HG03442 (cell line): ENCODE measurements at regions not wholly inside any gene's neighbourhood (a gene's known extent, or its start where the extent isn't known, plus 50 kb on each side); places are given as distances from the start of the nearest gene placed in this dataset.
"Not testable (repeated sequence)": the region's sequence is repeated elsewhere in the genome, so short reads cannot be mapped to it uniquely, and the experiment has no call there.

ENCODE experiments used
- ATAC-seq: cut with Tn5 transposase; IDR thresholded peaks from one replicate; pipeline ENCODE4 v1.9.1; 2021; ENCODE audit warnings: mild to moderate bottlenecking, moderate library complexity; ENCODE audit not compliant: unreplicated experiment

- no peak for ATAC-seq
These were observed 70.0 kb downstream of the MZT1 start for GRCh38 chr13:72657379-72657778.

- ATAC-seq = no peak
These were observed 71.1 kb downstream of the MZT1 start for GRCh38 chr13:72656357-72656756.

GRCh38 chr13:72653506-72653905, 73.9 kb downstream of the MZT1 start:
- no peak for ATAC-seq

- ATAC-seq = no peak
These were observed 74.7 kb downstream of the MZT1 start for GRCh38 chr13:72652681-72653080.

- peak; percentile 64 for ATAC-seq
These were observed 76.3 kb downstream of the MZT1 start for GRCh38 chr13:72651144-72651543.

DNA sequence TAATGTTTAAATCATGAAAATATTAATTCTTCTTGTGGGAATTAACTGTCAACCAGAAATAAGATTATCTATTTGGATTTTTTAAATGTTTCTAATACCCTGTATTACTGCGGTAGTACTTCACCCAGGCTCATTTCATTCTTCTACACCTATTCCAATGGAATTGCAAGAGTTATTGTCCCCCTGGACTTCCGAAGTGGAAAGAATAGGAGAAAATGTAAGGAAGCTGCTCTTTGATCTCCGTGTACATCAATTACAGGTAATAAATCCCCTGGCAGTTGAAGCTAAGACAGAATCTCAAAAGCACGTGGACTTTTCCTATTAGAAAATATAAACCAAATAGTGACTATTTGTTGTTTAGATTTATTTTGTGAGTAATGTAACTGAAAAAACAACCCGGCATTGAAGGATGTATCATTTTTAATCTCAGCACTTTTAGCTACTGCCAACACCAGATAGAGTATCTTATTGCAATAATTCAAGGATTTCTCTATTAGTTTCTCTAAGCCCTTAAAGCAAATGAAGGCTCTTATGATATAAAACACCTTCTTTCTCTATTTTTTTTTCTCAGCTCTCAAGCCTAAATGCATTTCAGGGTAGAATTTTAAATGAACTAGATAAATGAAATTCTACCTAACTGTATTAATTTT, 77.3 kb downstream of the MZT1 start:
- ATAC-seq = no peak

DNA sequence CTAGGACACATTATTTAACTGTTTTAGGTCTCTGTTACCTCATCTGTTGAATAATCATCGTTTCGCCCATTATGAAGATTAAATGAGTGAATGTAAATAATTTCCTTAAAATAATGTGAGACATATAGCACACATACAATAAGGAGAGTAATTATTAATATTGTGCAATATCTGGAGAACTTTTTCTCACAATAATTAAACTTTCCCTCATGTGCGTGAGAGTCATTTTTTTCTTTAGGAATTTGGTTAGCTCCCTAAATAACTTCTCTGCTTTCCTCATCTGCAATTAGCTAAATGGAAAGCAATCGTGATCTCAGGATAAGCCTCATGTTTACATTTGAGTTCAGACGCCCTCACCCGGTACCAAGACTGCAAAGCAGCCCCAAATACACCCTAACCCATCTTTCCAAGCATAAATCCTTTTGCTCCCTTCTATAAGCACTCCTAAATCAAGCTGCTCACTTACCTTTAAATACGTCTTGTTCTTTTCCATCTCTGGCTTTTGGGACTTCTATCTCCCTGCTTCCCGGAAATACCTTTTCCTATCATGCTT, 78.8 kb downstream of the MZT1 start:
- ATAC-seq = no peak

GRCh38 chr13:72647422-72647821, 80.0 kb downstream of the MZT1 start:
- ATAC-seq = no peak

- ATAC-seq = no peak
These were observed 81.9 kb downstream of the MZT1 start for GRCh38 chr13:72645521-72645920.

DNA sequence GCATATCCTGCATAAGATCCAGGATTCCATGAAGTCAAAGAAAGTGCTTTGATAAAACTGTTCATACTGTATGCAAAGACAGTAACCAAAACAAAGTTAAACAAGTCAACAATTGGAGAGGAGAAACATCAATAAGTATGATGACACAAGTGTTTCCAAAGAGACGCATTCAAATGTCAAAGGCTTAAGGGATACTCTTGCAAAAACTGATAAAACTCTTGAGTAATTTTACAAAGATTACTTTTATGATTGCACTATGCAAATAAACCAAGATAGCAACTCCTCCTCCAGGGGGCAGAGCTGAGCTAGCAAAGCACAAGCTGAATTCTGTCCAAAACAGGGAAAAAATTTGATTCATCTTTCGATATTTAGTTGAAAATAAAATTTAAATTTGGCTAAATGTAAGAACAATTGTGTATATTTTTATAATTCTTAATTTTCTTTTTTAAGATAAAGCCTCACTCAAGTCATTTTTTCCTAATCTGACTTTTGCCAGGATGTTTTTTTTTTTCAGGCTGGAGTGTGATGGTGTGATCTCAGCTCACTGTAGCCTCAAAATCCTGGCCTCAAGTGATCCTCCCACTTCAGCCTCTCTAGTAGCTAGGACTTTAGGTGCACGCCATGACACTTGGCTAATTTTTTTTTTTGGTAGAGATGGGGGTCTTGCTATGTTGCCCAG, 84.0 kb downstream of the MZT1 start:
- peak; percentile 74 for ATAC-seq

DNA sequence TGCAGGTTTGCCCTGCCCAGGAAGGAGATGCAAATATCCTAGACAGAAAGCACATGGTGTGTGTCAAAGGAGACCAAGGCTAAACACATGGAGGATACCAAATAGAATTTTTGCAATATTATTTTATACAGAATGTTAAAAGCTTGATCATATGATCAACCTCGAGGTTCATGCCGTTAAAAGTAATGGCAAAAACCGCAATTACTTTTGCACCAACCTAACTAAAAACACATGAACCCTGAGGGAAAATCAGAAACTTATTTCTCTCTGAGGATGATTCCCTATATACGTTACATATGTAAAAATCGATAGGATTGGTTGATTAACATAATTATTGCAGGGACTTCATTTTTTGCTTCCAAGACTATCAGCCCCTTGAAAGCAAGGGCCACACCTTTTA, 88.1 kb downstream of the MZT1 start:
- ATAC-seq = no peak

- no peak for ATAC-seq
These were observed 89.2 kb downstream of the MZT1 start for GRCh38 chr13:72638059-72638815.

GRCh38 chr13:72637561-72637960, 89.9 kb downstream of the MZT1 start:
- no peak for ATAC-seq

- no peak for ATAC-seq
These were observed 92.6 kb downstream of the MZT1 start for GRCh38 chr13:72634859-72635258.

DNA sequence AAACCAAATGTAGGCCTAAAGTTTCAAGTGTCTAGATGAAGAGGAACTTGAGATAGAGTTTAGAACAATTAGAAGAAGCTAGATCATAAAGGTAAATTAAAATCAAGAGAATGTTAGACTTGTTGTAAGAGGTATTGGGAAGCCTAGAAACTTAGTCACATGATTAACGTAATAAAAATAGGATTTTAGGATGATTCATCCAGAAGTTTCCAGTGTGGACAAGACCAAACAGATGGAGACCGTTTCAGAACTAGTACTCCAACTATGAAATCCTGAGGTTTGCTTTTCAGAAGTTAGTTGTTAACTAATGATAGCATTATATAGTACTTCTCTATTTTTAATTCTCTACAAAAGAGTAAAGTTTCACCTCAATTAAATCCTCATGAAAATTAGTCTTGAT, 104.9 kb downstream of the MZT1 start:
- no peak for ATAC-seq

DNA sequence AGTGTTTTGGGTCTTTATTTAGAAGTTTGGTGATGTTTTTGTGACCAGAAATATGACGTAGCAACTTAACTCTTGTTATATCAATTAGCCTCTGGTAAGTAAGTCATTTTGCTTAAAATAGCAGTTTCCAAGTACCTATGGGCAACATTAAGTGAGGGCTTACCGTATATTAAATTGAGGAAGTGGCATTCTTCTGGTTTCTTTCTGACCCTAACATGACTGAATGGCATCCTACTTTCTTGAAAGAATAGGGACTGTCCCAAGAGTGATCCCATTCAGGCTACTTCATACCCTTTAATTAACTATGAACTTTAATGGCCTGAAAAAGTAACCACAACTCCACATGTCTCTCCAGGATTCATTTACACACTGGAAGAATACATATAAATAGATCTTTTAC, 106.6 kb downstream of the MZT1 start:
- no peak for ATAC-seq

- no peak for ATAC-seq
These were observed 109.5 kb downstream of the MZT1 start for GRCh38 chr13:72617951-72618350.

- no peak for ATAC-seq
These were observed 110.2 kb downstream of the MZT1 start for GRCh38 chr13:72617186-72617585.

DNA sequence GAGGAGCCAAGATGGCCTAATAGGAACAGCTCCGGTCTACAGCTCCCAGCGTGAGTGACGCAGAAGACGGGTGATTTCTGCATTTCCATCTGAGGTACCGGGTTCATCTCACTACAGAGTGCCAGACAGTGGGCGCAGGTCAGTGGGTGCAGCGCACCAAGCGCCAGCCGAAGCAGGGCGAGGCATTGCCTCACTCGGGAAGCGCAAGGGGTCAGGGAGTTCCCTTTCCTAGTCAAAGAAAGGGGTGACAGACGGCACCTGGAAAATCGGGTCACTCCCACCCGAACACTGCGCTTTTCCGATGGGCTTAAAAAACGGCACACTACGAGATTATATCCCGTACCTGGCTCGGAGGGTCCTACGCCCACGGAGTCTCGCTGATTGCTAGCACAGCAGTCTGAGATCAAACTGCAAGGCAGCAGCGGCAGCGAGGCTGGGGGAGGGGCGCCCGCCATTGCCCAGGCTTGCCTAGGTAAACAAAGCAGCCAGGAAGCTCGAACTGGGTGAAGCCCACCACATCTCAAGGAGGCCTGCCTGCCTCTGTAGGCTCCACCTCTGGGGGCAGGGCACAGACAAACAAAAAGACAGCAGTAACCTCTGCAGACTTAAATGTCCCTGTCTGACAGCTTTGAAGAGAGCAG, 117.1 kb downstream of the MZT1 start:
- ATAC-seq = not testable (repeated sequence)

DNA sequence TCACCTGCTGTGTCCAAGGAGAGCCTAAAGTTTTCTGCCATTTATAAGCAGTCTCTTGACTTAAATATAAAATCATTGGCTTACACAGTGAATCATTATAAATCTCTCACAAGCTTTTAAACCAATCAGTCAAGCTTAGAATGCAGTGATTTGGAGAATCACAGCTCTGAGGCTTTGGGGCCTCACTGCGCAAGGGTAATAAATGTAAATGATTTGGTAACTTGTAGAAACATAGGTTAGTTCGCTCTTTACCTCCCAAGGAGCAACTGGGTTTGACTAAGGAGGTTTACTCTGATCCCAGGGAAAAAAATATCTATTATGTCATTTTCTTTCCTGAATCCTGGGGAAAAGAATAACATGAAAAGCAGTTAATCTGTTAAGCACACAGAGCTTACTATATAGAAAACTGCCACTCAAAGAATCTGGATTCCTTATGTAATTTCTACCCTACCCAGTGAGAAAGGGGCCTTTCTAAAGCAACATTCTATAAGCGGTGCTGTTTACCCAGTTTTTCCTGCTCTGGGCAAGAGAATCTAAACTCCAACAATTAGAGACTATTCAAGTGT, 128.2 kb downstream of the MZT1 start:
- ATAC-seq = no peak
